Loucy (cell line): ENCODE measurements at regions not wholly inside any gene's neighbourhood (a gene's known extent, or its start where the extent isn't known, plus 50 kb on each side); places are given as distances from the start of the nearest gene placed in this dataset.

Source experiments
- H2AFZ ChIP-seq: fragments of 200-600 bp; sonication (generic); 2 replicates; pipeline ENCODE4 v1.6.0; 2016; ENCODE audit warnings: antibody characterized with exemption, mild to moderate bottlenecking, low read length, moderate library complexity
- H3F3A ChIP-seq: fragments of 200-600 bp; 2 replicates; pipeline ENCODE4 v1.6.0; 2016; ENCODE audit warnings: antibody characterized with exemption, low read depth, mild to moderate bottlenecking
- H3K27me3 ChIP-seq: fragments of 200-600 bp; sonication (generic); 2 replicates; pipeline ENCODE4 v1.6.1; 2014; ENCODE audit warnings: low read length, mild to moderate bottlenecking; ENCODE audit not compliant: insufficient read depth, poor library complexity, severe bottlenecking
- H3K36me3 ChIP-seq: fragments of 200-600 bp; sonication (generic); 2 replicates; pipeline ENCODE4 v1.6.1; 2016; ENCODE audit warnings: low read length; ENCODE audit not compliant: insufficient read depth
- H3K4me1 ChIP-seq: fragments of 200-600 bp; sonication (generic); 2 replicates; pipeline ENCODE4 v1.5.1; 2014; ENCODE audit warnings: low read length, mild to moderate bottlenecking; ENCODE audit not compliant: insufficient read depth, poor library complexity, severe bottlenecking
- H3K4me2 ChIP-seq: fragments of 200-600 bp; sonication (generic); 2 replicates; pipeline ENCODE4 v1.6.0; 2014; ENCODE audit warnings: antibody characterized with exemption, low read length, low read depth, mild to moderate bottlenecking; ENCODE audit not compliant: poor library complexity, severe bottlenecking
- H3K4me3 ChIP-seq: fragments of 200-600 bp; sonication (generic); 2 replicates; pipeline ENCODE4 v1.5.1; 2014; ENCODE audit warnings: low read length, mild to moderate bottlenecking, mixed read lengths; ENCODE audit not compliant: poor library complexity, severe bottlenecking
- H3K79me2 ChIP-seq: fragments of 200-600 bp; sonication (generic); 2 replicates; pipeline ENCODE4 v1.6.1; 2014; ENCODE audit warnings: low read length; ENCODE audit not compliant: insufficient read depth
- H3K9ac ChIP-seq: fragments of 200-600 bp; sonication (generic); 2 replicates; pipeline ENCODE4 v1.6.0; 2014; ENCODE audit warnings: mild to moderate bottlenecking, low read depth, low read length, moderate library complexity; ENCODE audit not compliant: poor library complexity, severe bottlenecking
- H3K9me2 ChIP-seq: fragments of 200-600 bp; sonication (generic); replicated peaks from 2 replicates; pipeline ENCODE4 v1.6.1; 2016; ENCODE audit warnings: low read depth, low read length, mixed read lengths
- H3K9me3 ChIP-seq: fragments of 200-600 bp; sonication (generic); 2 replicates; pipeline ENCODE4 v1.6.1; 2014; ENCODE audit warnings: mild to moderate bottlenecking, antibody characterized with exemption, low read length, low read depth; ENCODE audit not compliant: insufficient read depth
- H4K20me1 ChIP-seq: fragments of 200-600 bp; sonication (generic); 2 replicates; pipeline ENCODE4 v1.6.0; 2014; ENCODE audit warnings: antibody characterized with exemption, low read length, mild to moderate bottlenecking; ENCODE audit not compliant: insufficient read depth, poor library complexity, severe bottlenecking
- EZH2phosphoT487 ChIP-seq: fragments of 200-600 bp; IDR thresholded peaks from 2 replicates; pipeline ENCODE4 v1.6.1; 2018; ENCODE audit warnings: antibody characterized with exemption, mild to moderate bottlenecking, moderate library complexity, borderline replicate concordance
- TF ChIP-seq, protein P1 (sequence below): fragments of 200-600 bp; sonication (generic); conservative IDR thresholded peaks from 2 replicates; pipeline ENCODE4 v1.5.1; 2014; ENCODE audit warnings: mild to moderate bottlenecking, antibody characterized with exemption, low read length

DNA sequence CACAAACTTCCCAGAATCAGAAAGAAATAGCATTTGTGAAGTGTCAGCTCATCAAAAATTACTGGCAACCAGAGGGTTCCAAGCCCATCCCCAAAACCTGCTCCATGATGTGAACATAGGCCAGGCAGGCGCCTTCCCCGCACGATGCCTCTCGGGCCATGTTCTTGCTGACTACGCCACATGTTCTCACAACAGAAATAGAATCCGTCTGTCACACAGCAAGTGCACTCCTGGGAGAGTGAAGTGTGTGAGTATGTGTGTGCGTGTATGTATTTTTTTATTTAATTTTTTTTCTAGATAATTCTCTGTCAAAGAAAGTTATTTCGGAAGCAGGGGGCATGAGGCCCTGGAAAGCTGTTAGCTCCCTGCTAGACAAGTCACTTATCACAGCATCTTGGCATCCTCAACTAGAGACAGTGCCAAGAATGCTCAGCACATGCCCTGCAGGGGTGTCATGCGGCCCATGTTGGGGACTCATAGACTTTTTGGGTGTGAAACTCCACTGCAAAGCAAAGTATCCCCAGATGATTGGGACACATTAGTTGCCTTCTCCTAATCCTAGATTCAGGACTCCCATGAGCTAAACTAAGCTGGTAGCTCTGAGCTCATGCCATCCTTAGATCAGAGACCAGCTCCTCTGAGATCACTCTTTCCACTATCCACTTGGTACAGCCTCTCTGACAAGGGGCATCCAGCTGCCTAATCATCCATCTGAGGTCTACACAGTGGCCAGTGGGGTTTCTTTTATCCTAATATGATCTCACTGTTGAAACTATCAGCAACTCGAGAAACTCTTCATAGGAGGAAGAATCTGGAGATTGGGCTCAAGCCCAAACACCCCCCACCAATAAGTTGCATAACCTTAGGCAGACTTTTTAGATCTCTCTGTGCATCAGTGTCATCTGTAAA, 53.2 kb upstream of the CYRIA start:
- no peak for TF ChIP-seq EZH2phosphoT487
- TF ChIP-seq, protein P1, sequence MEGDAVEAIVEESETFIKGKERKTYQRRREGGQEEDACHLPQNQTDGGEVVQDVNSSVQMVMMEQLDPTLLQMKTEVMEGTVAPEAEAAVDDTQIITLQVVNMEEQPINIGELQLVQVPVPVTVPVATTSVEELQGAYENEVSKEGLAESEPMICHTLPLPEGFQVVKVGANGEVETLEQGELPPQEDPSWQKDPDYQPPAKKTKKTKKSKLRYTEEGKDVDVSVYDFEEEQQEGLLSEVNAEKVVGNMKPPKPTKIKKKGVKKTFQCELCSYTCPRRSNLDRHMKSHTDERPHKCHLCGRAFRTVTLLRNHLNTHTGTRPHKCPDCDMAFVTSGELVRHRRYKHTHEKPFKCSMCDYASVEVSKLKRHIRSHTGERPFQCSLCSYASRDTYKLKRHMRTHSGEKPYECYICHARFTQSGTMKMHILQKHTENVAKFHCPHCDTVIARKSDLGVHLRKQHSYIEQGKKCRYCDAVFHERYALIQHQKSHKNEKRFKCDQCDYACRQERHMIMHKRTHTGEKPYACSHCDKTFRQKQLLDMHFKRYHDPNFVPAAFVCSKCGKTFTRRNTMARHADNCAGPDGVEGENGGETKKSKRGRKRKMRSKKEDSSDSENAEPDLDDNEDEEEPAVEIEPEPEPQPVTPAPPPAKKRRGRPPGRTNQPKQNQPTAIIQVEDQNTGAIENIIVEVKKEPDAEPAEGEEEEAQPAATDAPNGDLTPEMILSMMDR, result no peak
- no peaks in the 10 kb centered on the region for H4K20me1 ChIP-seq

DNA sequence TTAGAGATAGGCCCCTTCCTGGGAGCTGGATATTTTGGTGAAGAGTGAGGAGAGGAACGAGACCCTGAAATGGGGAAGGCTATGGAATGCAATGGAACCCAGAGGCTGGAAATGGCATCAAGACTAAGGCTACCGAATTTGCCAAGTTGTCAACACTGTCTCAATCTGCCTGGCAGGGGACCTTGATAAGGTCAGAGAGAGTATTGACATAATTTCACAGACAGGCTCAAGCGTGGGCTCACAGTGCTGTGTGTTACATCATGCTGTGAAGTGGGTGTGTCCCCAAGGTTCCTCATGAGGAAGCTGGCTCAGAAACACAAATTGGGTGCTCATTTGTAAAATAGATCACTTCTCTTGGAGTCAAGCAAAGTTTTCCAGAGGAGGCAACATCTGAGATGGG, 51.8 kb upstream of the CYRIA start:
- Histone ChIP-seq H3K27me3 (no peaks in the 10 kb centered on the region), H3K9me3 (no peaks in the 10 kb centered on the region), H4K20me1 (no peaks in the 10 kb centered on the region), H2AFZ (no peak overlapping the region), H3K36me3 (no peaks in the 10 kb centered on the region), H3F3A (no peaks in the 10 kb centered on the region), H3K9me2 (no peaks in the 10 kb centered on the region), H3K9ac (no peak overlapping the region), H3K4me1 (no peaks in the 10 kb centered on the region), H3K4me3 (no peak overlapping the region), H3K79me2 (no peaks in the 10 kb centered on the region), H3K4me2 (no peak overlapping the region)
- TF ChIP-seq EZH2phosphoT487, result no peak
- TF ChIP-seq, protein P1, result no peak

More for the DNA sequence above, 53.2 kb upstream of the CYRIA start:
- Histone ChIP-seq H3F3A (no peaks in the 10 kb centered on the region), H3K4me2 (no peak overlapping the region), H3K9me2 (no peaks in the 10 kb centered on the region), H3K27me3 (no peaks in the 10 kb centered on the region), H3K9me3 (no peaks in the 10 kb centered on the region), H3K9ac (no peak overlapping the region), H3K4me1 (no peaks in the 10 kb centered on the region), H3K4me3 (no peak overlapping the region), H3K36me3 (no peaks in the 10 kb centered on the region), H3K79me2 (no peaks in the 10 kb centered on the region), H2AFZ (no peak overlapping the region)

DNA sequence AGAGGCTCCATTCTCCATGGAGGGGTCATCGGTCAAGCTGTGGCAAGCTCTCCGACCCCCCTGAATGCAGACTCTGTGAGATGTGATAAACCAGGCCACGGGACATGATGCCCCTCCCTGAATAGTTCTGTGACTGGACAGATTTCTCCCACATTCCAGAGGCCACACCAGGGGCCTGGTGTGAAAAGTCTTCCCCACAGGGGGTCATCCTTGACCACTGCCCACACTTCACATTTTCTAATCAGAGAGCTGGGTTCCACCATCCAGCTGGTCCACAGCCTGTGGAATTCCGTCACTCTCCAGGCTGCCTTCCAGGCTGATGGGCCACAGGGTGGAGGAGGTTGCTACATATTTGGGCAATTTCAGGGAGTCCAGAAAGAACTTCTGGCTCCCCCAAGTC, 51.3 kb upstream of the CYRIA start:
- H3K27me3 ChIP-seq, result no peaks in the 10 kb centered on the region
- no peaks in the 10 kb centered on the region for H3K9me2 ChIP-seq
- H3K79me2 ChIP-seq, result no peaks in the 10 kb centered on the region
- no peak for TF ChIP-seq EZH2phosphoT487
- TF ChIP-seq, protein P1, result no peak
- no peak overlapping the region for H3K4me3 ChIP-seq
- H3K36me3 ChIP-seq, result no peaks in the 10 kb centered on the region
- H3K9me3 ChIP-seq, result no peaks in the 10 kb centered on the region
- no peak overlapping the region for H3K9ac ChIP-seq
- H4K20me1 ChIP-seq, result no peaks in the 10 kb centered on the region
- no peak overlapping the region for H2AFZ ChIP-seq
- no peaks in the 10 kb centered on the region for H3F3A ChIP-seq
- H3K4me1 ChIP-seq, result no peaks in the 10 kb centered on the region
- H3K4me2 ChIP-seq, result no peak overlapping the region
